Effector memory CD8-positive, alpha-beta T cell (primary cell): ENCODE measurements at regions not wholly inside any gene's neighbourhood (a gene's known extent, or its start where the extent isn't known, plus 50 kb on each side); places are given as distances from the start of the nearest gene placed in this dataset.

Experiments
- ATAC-seq: fragments of 150-1000 bp; cut with Tn5 transposase; replicated peaks from 2 replicates; pipeline ENCODE4 v1.10.0; 2021; ENCODE audit warnings: mild to moderate bottlenecking, moderate library complexity
- DNase-seq, 3 experiments: peaks; one replicate each; pipeline ENCODE4 v3.0.0; 2021
- H3K27ac Mint-ChIP-seq, 2 donors: one replicate each; pipeline ENCODE4 v1.8.0; 2022; ENCODE audit warnings: mild to moderate bottlenecking in 2 of 2, mixed read lengths in 2 of 2, moderate library complexity in 2 of 2
- H3K27me3 Mint-ChIP-seq, 2 donors: one replicate each; pipeline ENCODE4 v1.8.0; 2022; ENCODE audit warnings: mixed read lengths in 2 of 2
- H3K36me3 Mint-ChIP-seq: one replicate; pipeline ENCODE4 v1.8.0; 2022; ENCODE audit warnings: mild to moderate bottlenecking, moderate library complexity, mixed read lengths; ENCODE audit not compliant: insufficient read depth
- H3K4me1 Mint-ChIP-seq, 2 donors: one replicate each; pipeline ENCODE4 v1.8.0; 2022; ENCODE audit warnings: low read depth in 2 of 2, mixed read lengths in 2 of 2
- H3K4me3 Mint-ChIP-seq, 2 donors: one replicate each; pipeline ENCODE4 v1.8.0; 2022; ENCODE audit warnings: mild to moderate bottlenecking in 2 of 2, mixed read lengths in 2 of 2, moderate library complexity in 2 of 2
- H3K9me3 Mint-ChIP-seq, 2 donors: one replicate each; pipeline ENCODE4 v1.8.0; 2022; ENCODE audit warnings: mixed read lengths in 2 of 2

DNA sequence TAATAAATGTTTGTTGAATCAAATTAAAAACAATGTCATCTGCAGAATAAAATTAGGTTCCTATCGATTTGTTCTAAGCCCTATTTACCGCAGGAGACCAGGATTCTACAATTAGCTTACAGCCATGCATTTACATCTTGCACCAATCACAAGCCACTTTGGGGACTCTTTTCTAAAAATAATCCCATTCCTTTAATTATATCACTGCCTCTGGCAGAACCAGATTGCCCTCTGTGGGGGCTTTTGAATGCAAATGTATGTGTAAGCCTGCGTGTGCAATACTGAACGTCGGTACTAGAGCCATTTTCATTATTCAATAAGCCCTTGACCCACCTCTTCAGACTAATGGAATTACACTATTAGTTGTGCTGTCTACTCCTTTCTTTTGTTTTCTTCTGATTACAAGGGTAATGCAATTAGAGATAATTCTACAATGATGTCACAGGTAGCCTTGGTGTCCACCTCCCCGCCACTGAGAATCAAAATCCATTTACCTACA lies 391.3 kb upstream of the XYLT1 start:
- Mint-ChIP-seq H3K27me3 (peaks cover 19 to 24% of the 10 kb centered on the region in 2 donors), H3K4me3 (no peak overlapping the region), H3K27ac (no peak overlapping the region), H3K9me3 (peaks cover 0 to 2% of the 10 kb centered on the region in 2 donors), H3K4me1 (no peaks in the 10 kb centered on the region), H3K36me3 (no peaks in the 10 kb centered on the region)
- no peak for ATAC-seq
- no peak for DNase-seq

GRCh38 chr16:17858061-17858460 lies 387.3 kb upstream of the XYLT1 start:
- no peak overlapping the region for H3K4me3 Mint-ChIP-seq
- no peaks in the 10 kb centered on the region for H3K4me1 Mint-ChIP-seq
- H3K36me3 Mint-ChIP-seq = no peaks in the 10 kb centered on the region
- peaks cover 4 to 7% of the 10 kb centered on the region in 2 donors for H3K9me3 Mint-ChIP-seq
- peaks cover 11 to 22% of the 10 kb centered on the region in 2 donors for H3K27me3 Mint-ChIP-seq
- DNase-seq (no peak), ATAC-seq (no peak)
- H3K27ac Mint-ChIP-seq = no peak overlapping the region

- H3K4me1 Mint-ChIP-seq = no peaks in the 10 kb centered on the region
- DNase-seq (no peak), ATAC-seq (no peak)
- no peak overlapping the region for H3K4me3 Mint-ChIP-seq
- H3K27ac Mint-ChIP-seq = no peak overlapping the region
- H3K9me3 Mint-ChIP-seq = peaks cover 2 to 7% of the 10 kb centered on the region in 2 donors
- H3K36me3 Mint-ChIP-seq = no peaks in the 10 kb centered on the region
- H3K27me3 Mint-ChIP-seq = peaks cover 0 to 11% of the 10 kb centered on the region in 2 donors
Measured at GRCh38 chr16:17853958-17854357, 383.2 kb upstream of the XYLT1 start.

DNA sequence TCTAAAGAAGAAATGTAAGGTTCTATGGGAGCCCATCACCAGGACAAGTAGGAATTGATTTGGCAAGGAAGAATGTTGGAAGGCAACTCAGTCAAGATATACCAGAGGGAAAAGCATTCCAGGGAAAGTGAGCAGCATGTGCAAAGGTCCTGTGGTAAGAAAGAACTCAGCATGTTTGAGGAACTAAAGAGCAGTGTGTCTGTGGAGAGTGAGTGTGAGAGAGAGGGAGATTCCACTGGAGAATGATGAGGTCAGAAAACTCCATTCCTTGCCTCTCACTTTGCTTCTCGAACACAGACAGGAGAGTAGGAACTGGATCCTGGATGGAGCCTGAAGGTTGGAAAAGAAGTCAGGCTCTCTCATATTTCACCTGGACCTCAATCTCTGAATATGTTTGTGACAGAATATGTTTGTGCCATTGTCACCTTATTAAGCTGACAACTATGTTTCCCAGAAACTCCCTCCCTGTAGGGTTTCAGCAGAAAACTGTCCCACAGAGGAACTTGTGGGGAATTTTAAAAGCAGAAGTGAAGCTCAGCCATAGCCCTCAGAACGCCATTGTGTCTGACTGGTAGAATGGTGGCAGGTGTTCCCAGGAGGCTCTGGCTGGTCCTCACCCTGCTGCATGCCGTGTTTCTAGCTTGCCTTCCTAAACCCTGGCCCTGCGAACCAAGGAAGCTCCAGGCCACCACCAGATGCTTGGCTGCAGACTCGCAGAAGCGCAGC lies 382.4 kb upstream of the XYLT1 start:
- Mint-ChIP-seq H3K27me3 (peaks cover 0 to 11% of the 10 kb centered on the region in 2 donors), H3K27ac (no peak overlapping the region), H3K9me3 (peaks cover 2 to 7% of the 10 kb centered on the region in 2 donors), H3K4me3 (no peak overlapping the region), H3K36me3 (no peaks in the 10 kb centered on the region), H3K4me1 (no peaks in the 10 kb centered on the region)
- DNase-seq (no peak), ATAC-seq (no peak)

GRCh38 chr16:17850581-17851250 lies 380.0 kb upstream of the XYLT1 start:
- ATAC-seq (no peak), DNase-seq (no peak)
- H3K9me3 Mint-ChIP-seq = peaks cover 2 to 7% of the 10 kb centered on the region in 2 donors
- no peak overlapping the region for H3K4me3 Mint-ChIP-seq
- no peak overlapping the region for H3K27ac Mint-ChIP-seq
- peaks cover 0 to 3% of the 10 kb centered on the region in 2 donors for H3K27me3 Mint-ChIP-seq
- no peaks in the 10 kb centered on the region for H3K4me1 Mint-ChIP-seq
- no peaks in the 10 kb centered on the region for H3K36me3 Mint-ChIP-seq

GRCh38 chr16:17847234-17847795 lies 376.6 kb upstream of the XYLT1 start:
- Mint-ChIP-seq H3K36me3 (no peaks in the 10 kb centered on the region), H3K27me3 (peaks cover 0 to 13% of the 10 kb centered on the region in 2 donors), H3K27ac (no peak overlapping the region), H3K9me3 (no peaks in the 10 kb centered on the region), H3K4me3 (no peak overlapping the region), H3K4me1 (no peaks in the 10 kb centered on the region)
- no peak for DNase-seq
- no peak for ATAC-seq

- DNase-seq (no peak), ATAC-seq (no peak)
- Mint-ChIP-seq H3K4me3 (no peak overlapping the region), H3K36me3 (no peaks in the 10 kb centered on the region), H3K4me1 (peaks cover 0 to 2% of the 10 kb centered on the region in 2 donors), H3K9me3 (no peaks in the 10 kb centered on the region), H3K27ac (no peak overlapping the region), H3K27me3 (peaks cover 6 to 25% of the 10 kb centered on the region in 2 donors)
Measured at GRCh38 chr16:17846030-17846429, 375.3 kb upstream of the XYLT1 start.

DNA sequence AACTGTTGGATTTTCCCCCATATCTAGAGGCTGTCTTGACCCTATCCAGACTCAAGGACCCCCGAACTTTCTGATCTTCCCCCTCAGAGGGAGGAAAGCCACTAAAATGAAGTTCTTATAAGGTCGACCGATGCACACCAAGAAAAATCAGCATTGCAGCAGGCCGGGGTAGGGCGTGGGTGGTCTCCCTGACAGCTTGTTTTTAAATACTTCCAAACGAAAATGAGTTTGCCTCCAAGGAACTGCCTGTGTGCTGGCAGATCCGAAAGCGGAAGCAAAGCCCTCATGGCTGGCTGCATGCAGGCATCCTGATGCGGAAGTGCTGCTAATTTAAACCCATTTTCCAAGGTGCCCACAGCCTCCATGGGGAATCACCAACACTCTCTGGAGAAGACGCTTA lies 374.3 kb upstream of the XYLT1 start:
- Mint-ChIP-seq H3K4me1 (peaks cover 0 to 2% of the 10 kb centered on the region in 2 donors), H3K27me3 (peaks cover 13 to 34% of the 10 kb centered on the region in 2 donors), H3K36me3 (no peaks in the 10 kb centered on the region), H3K27ac (no peak overlapping the region), H3K4me3 (no peak overlapping the region), H3K9me3 (no peaks in the 10 kb centered on the region)
- ATAC-seq (no peak), DNase-seq (no peak)

DNA sequence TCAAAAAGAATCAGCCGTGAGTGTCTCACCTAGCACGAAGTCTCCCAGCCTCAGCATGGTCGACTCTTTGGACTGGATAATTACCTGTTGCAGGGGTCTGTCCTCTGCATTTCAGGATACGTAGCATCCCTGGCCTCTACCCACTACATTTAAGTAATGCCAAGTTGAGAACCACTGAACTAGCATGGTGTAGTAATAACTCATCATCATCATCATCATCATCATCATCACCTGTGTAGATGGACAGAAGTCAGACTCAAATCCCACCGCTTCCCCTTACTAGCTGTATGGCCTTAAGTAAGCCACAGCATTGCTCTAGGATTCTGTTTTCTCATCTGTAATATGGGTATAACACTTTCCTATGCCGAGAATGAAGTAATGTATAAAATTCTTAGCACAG lies 373.1 kb upstream of the XYLT1 start:
- Mint-ChIP-seq H3K4me3 (no peak overlapping the region), H3K9me3 (no peaks in the 10 kb centered on the region), H3K27me3 (peaks cover 13 to 41% of the 10 kb centered on the region in 2 donors), H3K36me3 (no peaks in the 10 kb centered on the region), H3K4me1 (peaks cover 0 to 2% of the 10 kb centered on the region in 2 donors), H3K27ac (no peak overlapping the region)
- DNase-seq = no peak
- no peak for ATAC-seq

- H3K4me3 Mint-ChIP-seq = no peak overlapping the region
- H3K27ac Mint-ChIP-seq = no peak overlapping the region
- H3K36me3 Mint-ChIP-seq = no peaks in the 10 kb centered on the region
- H3K27me3 Mint-ChIP-seq = peaks cover 13 to 40% of the 10 kb centered on the region in 2 donors
- ATAC-seq (no peak), DNase-seq (no peak)
- no peaks in the 10 kb centered on the region for H3K9me3 Mint-ChIP-seq
- peaks cover 0 to 2% of the 10 kb centered on the region in 2 donors for H3K4me1 Mint-ChIP-seq
Measured at GRCh38 chr16:17839907-17840306, 369.1 kb upstream of the XYLT1 start.

- DNase-seq (no peak), ATAC-seq (no peak)
- H3K9me3 Mint-ChIP-seq = no peaks in the 10 kb centered on the region
- H3K36me3 Mint-ChIP-seq = no peaks in the 10 kb centered on the region
- no peak overlapping the region for H3K27ac Mint-ChIP-seq
- peaks cover 13 to 44% of the 10 kb centered on the region in 2 donors for H3K27me3 Mint-ChIP-seq
- H3K4me3 Mint-ChIP-seq = no peak overlapping the region
- H3K4me1 Mint-ChIP-seq = peaks cover 0 to 2% of the 10 kb centered on the region in 2 donors
Measured at GRCh38 chr16:17839272-17839671, 368.5 kb upstream of the XYLT1 start.

- DNase-seq = no peak
- no peak overlapping the region for H3K4me3 Mint-ChIP-seq
- H3K27ac Mint-ChIP-seq = no peak overlapping the region
- H3K4me1 Mint-ChIP-seq = peaks cover 0 to 2% of the 10 kb centered on the region in 2 donors
- peaks cover 13 to 49% of the 10 kb centered on the region in 2 donors for H3K27me3 Mint-ChIP-seq
- ATAC-seq = no peak
- no peaks in the 10 kb centered on the region for H3K9me3 Mint-ChIP-seq
- no peaks in the 10 kb centered on the region for H3K36me3 Mint-ChIP-seq
Measured at GRCh38 chr16:17836868-17837602, 366.3 kb upstream of the XYLT1 start.

- ATAC-seq (no peak), DNase-seq (no peak)
- Mint-ChIP-seq H3K9me3 (no peaks in the 10 kb centered on the region), H3K27ac (no peak overlapping the region), H3K4me1 (no peaks in the 10 kb centered on the region), H3K36me3 (no peaks in the 10 kb centered on the region), H3K27me3 (peaks cover under 1 to 32% of the 10 kb centered on the region in 2 donors), H3K4me3 (no peak overlapping the region)
Measured at GRCh38 chr16:17835118-17835876, 364.5 kb upstream of the XYLT1 start.
